Tibial nerve (tissue), 3 donors: ENCODE measurements at regions not wholly inside any gene's neighbourhood (a gene's known extent, or its start where the extent isn't known, plus 50 kb on each side); places are given as distances from the start of the nearest gene placed in this dataset.

Source experiments
- POLR2A ChIP-seq, 2 donors: fragments of 450-650 bp; IDR thresholded peaks; one replicate each; pipeline ENCODE4 v1.6.1; 2017; ENCODE audit warnings: antibody characterized with exemption in 2 of 2, mild to moderate bottlenecking in 2 of 2, moderate library complexity in 2 of 2
- TF ChIP-seq, protein P1 (sequence below), 5 experiments: fragments of 200-600 bp in 3 of 5; fragments of 450-650 bp in 2 of 5; sonication (generic) in 3 of 5; IDR thresholded peaks; one replicate each; pipeline ENCODE4 v1.5.1; 2016 to 2019; ENCODE audit warnings: antibody characterized with exemption in 5 of 5, mild to moderate bottlenecking in 3 of 5, moderate library complexity in 2 of 5

DNA sequence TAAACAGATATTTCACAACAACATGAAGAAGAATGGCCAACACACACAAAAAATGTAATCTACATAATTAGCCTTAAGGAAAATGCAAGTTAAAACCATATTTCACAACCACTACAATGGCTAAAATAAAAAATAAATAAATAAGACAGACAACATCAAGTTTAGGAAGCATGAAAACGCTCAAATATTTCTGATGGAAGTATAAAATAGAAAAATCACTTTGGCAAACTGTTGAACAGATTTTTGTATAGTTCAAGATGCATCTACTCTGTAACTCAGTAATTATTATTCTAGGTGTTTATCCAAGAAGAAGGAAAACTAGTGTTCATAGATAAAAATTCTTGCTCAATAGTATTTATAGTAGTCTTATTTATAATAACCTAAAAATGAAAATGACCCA, 1410.1 kb upstream of the ADGRB3 start:
- TF ChIP-seq POLR2A (IDR thresholded peaks at IDR 0.05), result no peak
- TF ChIP-seq, protein P1, sequence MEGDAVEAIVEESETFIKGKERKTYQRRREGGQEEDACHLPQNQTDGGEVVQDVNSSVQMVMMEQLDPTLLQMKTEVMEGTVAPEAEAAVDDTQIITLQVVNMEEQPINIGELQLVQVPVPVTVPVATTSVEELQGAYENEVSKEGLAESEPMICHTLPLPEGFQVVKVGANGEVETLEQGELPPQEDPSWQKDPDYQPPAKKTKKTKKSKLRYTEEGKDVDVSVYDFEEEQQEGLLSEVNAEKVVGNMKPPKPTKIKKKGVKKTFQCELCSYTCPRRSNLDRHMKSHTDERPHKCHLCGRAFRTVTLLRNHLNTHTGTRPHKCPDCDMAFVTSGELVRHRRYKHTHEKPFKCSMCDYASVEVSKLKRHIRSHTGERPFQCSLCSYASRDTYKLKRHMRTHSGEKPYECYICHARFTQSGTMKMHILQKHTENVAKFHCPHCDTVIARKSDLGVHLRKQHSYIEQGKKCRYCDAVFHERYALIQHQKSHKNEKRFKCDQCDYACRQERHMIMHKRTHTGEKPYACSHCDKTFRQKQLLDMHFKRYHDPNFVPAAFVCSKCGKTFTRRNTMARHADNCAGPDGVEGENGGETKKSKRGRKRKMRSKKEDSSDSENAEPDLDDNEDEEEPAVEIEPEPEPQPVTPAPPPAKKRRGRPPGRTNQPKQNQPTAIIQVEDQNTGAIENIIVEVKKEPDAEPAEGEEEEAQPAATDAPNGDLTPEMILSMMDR (IDR thresholded peaks at IDR 0.05), result no peak
